MV-4-11 (cell line): ENCODE measurements at regions not wholly inside any gene's neighbourhood (a gene's known extent, or its start where the extent isn't known, plus 50 kb on each side); places are given as distances from the start of the nearest gene placed in this dataset.
"Not testable (repeated sequence)": the region's sequence is repeated elsewhere in the genome, so short reads cannot be mapped to it uniquely, and the experiment has no call there.

ENCODE experiments used
- DNase-seq: peaks from one replicate; lab custom pipeline; 2025; lab: John Stamatoyannopoulos, UW

GRCh38 chr1:104163912-104164476 lies 414.3 kb downstream of the AMY1C start:
- peak; percentile 66 for DNase-seq

GRCh38 chr1:104172243-104172681 lies 422.6 kb downstream of the AMY1C start:
- no peak for DNase-seq

- DNase-seq: peak; percentile 3
These were observed 432.6 kb downstream of the AMY1C start for GRCh38 chr1:104182251-104182650.

GRCh38 chr1:104189207-104189606 lies 439.5 kb downstream of the AMY1C start:
- DNase-seq: no peak

GRCh38 chr1:104190821-104191220 lies 441.1 kb downstream of the AMY1C start:
- no peak for DNase-seq

- no peak for DNase-seq
These were observed 445.7 kb downstream of the AMY1C start for GRCh38 chr1:104195395-104195794.

- DNase-seq: no peak
These were observed 446.4 kb downstream of the AMY1C start for GRCh38 chr1:104196136-104196535.

GRCh38 chr1:104197516-104197915 lies 447.8 kb downstream of the AMY1C start:
- no peak for DNase-seq

GRCh38 chr1:104212239-104212638 lies 462.5 kb downstream of the AMY1C start:
- DNase-seq: no peak

- not testable (repeated sequence) for DNase-seq
These were observed 467.8 kb downstream of the AMY1C start for GRCh38 chr1:104217395-104217986.

- DNase-seq: no peak
These were observed 480.2 kb downstream of the AMY1C start for GRCh38 chr1:104229860-104230259.

GRCh38 chr1:104231676-104232075 lies 482.0 kb downstream of the AMY1C start:
- DNase-seq: no peak

GRCh38 chr1:104235141-104235540 lies 485.4 kb downstream of the AMY1C start:
- DNase-seq: no peak

GRCh38 chr1:104238991-104239390 lies 489.3 kb downstream of the AMY1C start:
- DNase-seq: no peak

- DNase-seq: no peak
These were observed 498.7 kb downstream of the AMY1C start for GRCh38 chr1:104248385-104248784.

- no peak for DNase-seq
These were observed 509.8 kb downstream of the AMY1C start for GRCh38 chr1:104259481-104259880.

- DNase-seq: not testable (repeated sequence)
These were observed 513.4 kb downstream of the AMY1C start for GRCh38 chr1:104263110-104263509.

GRCh38 chr1:104264521-104264920 lies 514.8 kb downstream of the AMY1C start:
- peak; percentile 10 for DNase-seq

GRCh38 chr1:104265163-104265562 lies 515.5 kb downstream of the AMY1C start:
- DNase-seq: no peak

- peak; percentile 4 for DNase-seq
These were observed 516.9 kb downstream of the AMY1C start for GRCh38 chr1:104266612-104267011.

- DNase-seq: not testable (repeated sequence)
These were observed 538.6 kb downstream of the AMY1C start for GRCh38 chr1:104288322-104288721.

GRCh38 chr1:104291156-104291555 lies 541.5 kb downstream of the AMY1C start:
- DNase-seq: no peak

GRCh38 chr1:104294259-104294658 lies 544.6 kb downstream of the AMY1C start:
- no peak for DNase-seq

- DNase-seq: no peak
These were observed 545.8 kb downstream of the AMY1C start for GRCh38 chr1:104295511-104295910.
